ENCODE measurements at regions not wholly inside any gene's neighbourhood (a gene's known extent, or its start where the extent isn't known, plus 50 kb on each side); places are given as distances from the start of the nearest gene placed in this dataset.
"Not testable (repeated sequence)": the region's sequence is repeated elsewhere in the genome, so short reads cannot be mapped to it uniquely, and the experiment has no call there.

DNA sequence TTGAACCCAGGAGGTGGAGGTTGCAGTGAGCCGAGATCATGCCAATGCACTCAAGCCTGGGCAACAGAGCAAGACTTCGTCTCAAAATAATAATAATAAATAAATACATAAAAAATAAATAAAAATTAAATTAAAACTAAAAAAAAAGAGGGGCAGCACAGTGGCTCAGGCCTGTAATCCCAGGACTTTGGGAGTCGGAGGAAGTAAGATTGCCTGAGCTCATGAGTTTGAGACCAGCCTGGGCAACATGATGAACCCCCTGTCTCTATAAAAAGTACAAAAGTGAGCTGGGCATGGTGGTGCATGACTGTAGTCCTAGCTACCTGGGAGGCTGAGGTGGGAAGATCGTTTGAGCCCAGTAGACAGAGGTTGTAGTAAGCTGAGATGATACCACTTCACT, 4501.5 kb upstream of the OR11H1 start:
- H3K79me1 ChIP-seq (ENCODE audit: low read depth in 1 of 2, low read length in 2 of 2); H3K9me1 ChIP-seq (ENCODE audit: insufficient read depth, low read length); H3K4me1 ChIP-seq (ENCODE audit: control insufficient read depth, insufficient read depth, low read length); H2BK5ac ChIP-seq (ENCODE audit: low read depth, low read length, poor library complexity, severe bottlenecking); POLR2A ChIA-PET (ENCODE audit: unreplicated experiment); H2BK20ac ChIP-seq (ENCODE audit: low read depth, low read length); ATAC-seq (ENCODE audit: low read depth); H2AK5ac ChIP-seq (ENCODE audit: low read depth, low read length); H3K36me3 ChIP-seq (ENCODE audit: control insufficient read depth, insufficient read depth, low read length); H4K8ac ChIP-seq (ENCODE audit: low read depth in 2 of 2, low read length in 2 of 2); H2BK120ac ChIP-seq (ENCODE audit: low read depth, low read length); intact Hi-C loops (cut with micrococcal nuclease); DNase-seq; H3K4me2 ChIP-seq (ENCODE audit: low read depth, low read length); H3K9ac ChIP-seq (ENCODE audit: low read depth, low read length); H2AFZ ChIP-seq (replicated peaks; ENCODE audit: low read length, poor library complexity); dilution Hi-C loops (cut with HindIII; ENCODE audit: low sequenced_read_pairs, unreplicated experiment); H3K27me3 ChIP-seq (ENCODE audit: control insufficient read depth, insufficient read depth, low read length); H3K4ac ChIP-seq (ENCODE audit: low read depth, low read length); BruUV-seq (replicated peaks); in situ Hi-C loops (cut with MboI; ENCODE audit: low sequenced_read_pairs); H3K27ac ChIP-seq (ENCODE audit: insufficient read depth, low read length); H4K5ac ChIP-seq (ENCODE audit: low read depth, low read length); H3K18ac ChIP-seq (ENCODE audit: low read depth, low read length); H3K56ac ChIP-seq (ENCODE audit: extremely low read depth, insufficient read depth, low read length); H2BK15ac ChIP-seq (ENCODE audit: low read depth, low read length); H3K4me3 ChIP-seq (ENCODE audit: insufficient read depth, low read depth, low read length); H2AK9ac ChIP-seq (replicated peaks; ENCODE audit: low read depth, low read length, poor library complexity); H4K91ac ChIP-seq (ENCODE audit: insufficient read depth, low read depth, low read length); H4K20me1 ChIP-seq (ENCODE audit: insufficient read depth, low read length); CTCF ChIA-PET; H3K14ac ChIP-seq (replicated peaks; ENCODE audit: low read depth, low read length); H3K23ac ChIP-seq (ENCODE audit: low read depth, low read length): not testable (repeated sequence)
- WGBS, 2 experiments (ENCODE audit: extremely low coverage in 2 of 2, insufficient read length in 1 of 2), result no CpG with 5 or more reads among the region's 4 CpGs
- peaks cover 28% of the 10 kb centered on the region for H3K9me3 ChIP-seq (ENCODE audit: control insufficient read depth, insufficient read depth, low read length)

DNA sequence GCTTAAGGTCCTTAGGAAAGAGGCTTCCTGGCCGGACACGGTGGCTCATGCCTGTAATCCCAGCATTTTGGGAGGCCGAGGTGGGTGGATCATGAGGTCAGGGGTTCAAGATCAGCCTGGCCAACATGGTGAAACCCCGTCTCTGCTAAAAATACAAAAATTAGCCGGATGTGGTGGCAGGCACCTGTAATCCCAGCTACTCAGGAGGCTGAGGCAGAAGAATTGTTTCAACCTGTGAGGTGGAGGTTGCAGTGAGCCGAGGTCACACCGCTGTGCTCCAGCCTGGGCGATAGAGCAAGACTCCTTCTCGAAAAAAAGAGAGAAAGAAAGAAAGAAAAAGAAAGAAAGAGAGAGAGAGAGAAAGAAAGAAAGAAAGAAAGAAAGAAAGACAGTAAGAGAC, 4500.9 kb upstream of the OR11H1 start:
- H3K79me1 ChIP-seq (ENCODE audit: low read depth in 1 of 2, low read length in 2 of 2); H3K4ac ChIP-seq (ENCODE audit: low read depth, low read length); POLR2A ChIA-PET (ENCODE audit: unreplicated experiment); H2AFZ ChIP-seq (replicated peaks; ENCODE audit: low read length, poor library complexity); H2BK5ac ChIP-seq (ENCODE audit: low read depth, low read length, poor library complexity, severe bottlenecking); H3K27ac ChIP-seq (ENCODE audit: insufficient read depth, low read length); H3K4me2 ChIP-seq (ENCODE audit: low read depth, low read length); ATAC-seq (ENCODE audit: low read depth); H2AK5ac ChIP-seq (ENCODE audit: low read depth, low read length); H3K4me1 ChIP-seq (ENCODE audit: control insufficient read depth, insufficient read depth, low read length); H3K27me3 ChIP-seq (ENCODE audit: control insufficient read depth, insufficient read depth, low read length); H4K20me1 ChIP-seq (ENCODE audit: insufficient read depth, low read length); H4K5ac ChIP-seq (ENCODE audit: low read depth, low read length); H3K36me3 ChIP-seq (ENCODE audit: control insufficient read depth, insufficient read depth, low read length); H4K8ac ChIP-seq (ENCODE audit: low read depth in 2 of 2, low read length in 2 of 2); H3K23ac ChIP-seq (ENCODE audit: low read depth, low read length); H3K4me3 ChIP-seq (ENCODE audit: insufficient read depth, low read depth, low read length); in situ Hi-C loops (cut with MboI; ENCODE audit: low sequenced_read_pairs); H2BK120ac ChIP-seq (ENCODE audit: low read depth, low read length); H2AK9ac ChIP-seq (replicated peaks; ENCODE audit: low read depth, low read length, poor library complexity); H4K91ac ChIP-seq (ENCODE audit: insufficient read depth, low read depth, low read length); H3K9me1 ChIP-seq (ENCODE audit: insufficient read depth, low read length); dilution Hi-C loops (cut with HindIII; ENCODE audit: low sequenced_read_pairs, unreplicated experiment); H3K18ac ChIP-seq (ENCODE audit: low read depth, low read length); intact Hi-C loops (cut with micrococcal nuclease); H3K9ac ChIP-seq (ENCODE audit: low read depth, low read length); H2BK20ac ChIP-seq (ENCODE audit: low read depth, low read length); CTCF ChIA-PET; DNase-seq; H3K56ac ChIP-seq (ENCODE audit: extremely low read depth, insufficient read depth, low read length); H3K14ac ChIP-seq (replicated peaks; ENCODE audit: low read depth, low read length); BruUV-seq (replicated peaks); H2BK15ac ChIP-seq (ENCODE audit: low read depth, low read length): not testable (repeated sequence)
- H3K9me3 ChIP-seq (ENCODE audit: control insufficient read depth, insufficient read depth, low read length), result peaks cover 34% of the 10 kb centered on the region
- WGBS, 2 experiments (ENCODE audit: extremely low coverage in 2 of 2, insufficient read length in 1 of 2), result 53% methylated on average over 9 of the region's 9 CpGs; no CpG with 5 or more reads in 1 of the 2 experiments

Data from IMR-90 (cell line).